ENCODE measurements at regions not wholly inside any gene's neighbourhood (a gene's known extent, or its start where the extent isn't known, plus 50 kb on each side); places are given as distances from the start of the nearest gene placed in this dataset.

GRCh38 chr10:130232166-130233034 is 96.2 kb downstream of the GLRX3 start:
- no peak overlapping the region for H3K9ac ChIP-seq (ENCODE audit: low read length in 3 of 3)
- no peaks in the 10 kb centered on the region for H3K36me3 ChIP-seq (ENCODE audit: control insufficient read depth in 2 of 3, insufficient read depth in 3 of 3, low read length in 3 of 3)
- H3K4me3 ChIP-seq (ENCODE audit: low read length in 3 of 3) = no peak overlapping the region
- FAIRE-seq (no peak), DNase-seq (peak in 1 of 5 donors; percentile 23)
- no peak for TF ChIP-seq CTCF (IDR thresholded peaks at IDR 0.05; ENCODE audit: borderline replicate concordance, extremely low read depth, insufficient read depth)
- H3K27ac ChIP-seq (ENCODE audit: low read depth in 2 of 2, low read length in 2 of 2) = no peak overlapping the region
- H3K27me3 ChIP-seq (ENCODE audit: control insufficient read depth, insufficient read depth, low read length) = no peaks in the 10 kb centered on the region
- intact Hi-C loops (cut with DNase I) = no loop called here
- no peaks in the 10 kb centered on the region for H3K4me1 ChIP-seq (ENCODE audit: control insufficient read depth in 2 of 3, insufficient read depth in 2 of 3, low read depth in 1 of 3, low read length in 3 of 3)
- H3K9me3 ChIP-seq (ENCODE audit: control insufficient read depth in 2 of 3, insufficient read depth in 1 of 3, low read length in 3 of 3) = peaks cover 0 to 11% (median 5%) of the 10 kb centered on the region in 3 donors

- DNase-seq (no peak), FAIRE-seq (no peak)
- H3K4me1 ChIP-seq (ENCODE audit: control insufficient read depth in 2 of 3, insufficient read depth in 2 of 3, low read depth in 1 of 3, low read length in 3 of 3) = no peaks in the 10 kb centered on the region
- H3K9me3 ChIP-seq (ENCODE audit: control insufficient read depth in 2 of 3, insufficient read depth in 1 of 3, low read length in 3 of 3) = peaks cover 0 to 5% (median 5%) of the 10 kb centered on the region in 3 donors
- no peak overlapping the region for H3K27ac ChIP-seq (ENCODE audit: low read depth in 2 of 2, low read length in 2 of 2)
- no peaks in the 10 kb centered on the region for H3K36me3 ChIP-seq (ENCODE audit: control insufficient read depth in 2 of 3, insufficient read depth in 3 of 3, low read length in 3 of 3)
- TF ChIP-seq CTCF (IDR thresholded peaks at IDR 0.05; ENCODE audit: borderline replicate concordance, extremely low read depth, insufficient read depth) = no peak
- H3K9ac ChIP-seq (ENCODE audit: low read length in 3 of 3) = no peak overlapping the region
- H3K4me3 ChIP-seq (ENCODE audit: low read length in 3 of 3) = no peak overlapping the region
- H3K27me3 ChIP-seq (ENCODE audit: control insufficient read depth, insufficient read depth, low read length) = no peaks in the 10 kb centered on the region
- intact Hi-C loops (cut with DNase I) = no loop called here
Measured at GRCh38 chr10:130233035-130233360, 96.8 kb downstream of the GLRX3 start.

GRCh38 chr10:130233426-130233825 is 97.2 kb downstream of the GLRX3 start:
- Histone ChIP-seq H3K4me3 (ENCODE audit: low read length in 3 of 3) (no peak overlapping the region), H3K27ac (ENCODE audit: low read depth in 2 of 2, low read length in 2 of 2) (no peak overlapping the region), H3K27me3 (ENCODE audit: control insufficient read depth, insufficient read depth, low read length) (no peaks in the 10 kb centered on the region), H3K4me1 (ENCODE audit: control insufficient read depth in 2 of 3, insufficient read depth in 2 of 3, low read depth in 1 of 3, low read length in 3 of 3) (no peaks in the 10 kb centered on the region), H3K9me3 (ENCODE audit: control insufficient read depth in 2 of 3, insufficient read depth in 1 of 3, low read length in 3 of 3) (peaks cover 0 to 4% (median 3%) of the 10 kb centered on the region in 3 donors), H3K9ac (ENCODE audit: low read length in 3 of 3) (no peak overlapping the region), H3K36me3 (ENCODE audit: control insufficient read depth in 2 of 3, insufficient read depth in 3 of 3, low read length in 3 of 3) (no peaks in the 10 kb centered on the region)
- TF ChIP-seq CTCF (IDR thresholded peaks at IDR 0.05; ENCODE audit: borderline replicate concordance, extremely low read depth, insufficient read depth) = no peak
- intact Hi-C loops (cut with DNase I) = no loop called here
- DNase-seq (peak in 1 of 5 donors; percentile 5), FAIRE-seq (no peak)
